Thyroid gland (tissue), 4 donors: ENCODE measurements at regions not wholly inside any gene's neighbourhood (a gene's known extent, or its start where the extent isn't known, plus 50 kb on each side); places are given as distances from the start of the nearest gene placed in this dataset.

ENCODE experiments used
- POLR2A ChIP-seq, 2 donors: fragments of 450-650 bp; IDR thresholded peaks; one replicate each; pipeline ENCODE4 v1.6.1; 2017; ENCODE audit warnings: antibody characterized with exemption in 2 of 2, mild to moderate bottlenecking in 2 of 2, moderate library complexity in 1 of 2
- TF ChIP-seq, protein P1 (sequence below), 6 experiments: fragments of 200-600 bp in 3 of 6; fragments of 450-650 bp in 3 of 6; sonication (generic) in 3 of 6; IDR thresholded peaks; one replicate each; pipeline ENCODE4 v1.5.1; 2016 to 2019; ENCODE audit warnings: antibody characterized with exemption in 6 of 6, mild to moderate bottlenecking in 2 of 6, inconsistent platforms in 1 of 6, moderate library complexity in 1 of 6

DNA sequence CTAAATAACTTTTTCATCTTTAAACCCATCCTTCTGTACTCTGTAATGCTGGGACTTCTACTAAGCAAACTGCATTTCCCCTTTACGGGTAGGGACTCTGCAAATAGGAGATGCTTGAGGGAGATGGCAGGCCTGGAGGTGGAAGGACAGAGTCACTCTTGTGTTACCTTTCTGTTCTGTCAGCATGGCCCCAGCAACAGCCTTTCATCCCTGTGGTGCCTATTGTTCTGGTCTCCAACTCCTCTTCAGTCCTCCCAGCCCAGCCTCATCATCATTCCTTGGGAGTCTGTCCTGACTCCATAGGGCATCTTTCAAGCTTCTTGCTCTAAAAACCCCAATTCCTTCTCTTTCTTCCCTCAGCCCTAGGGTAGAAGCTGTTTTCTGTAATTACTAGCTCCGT lies 230.0 kb downstream of the SNX13 start:
- TF ChIP-seq, protein P1, sequence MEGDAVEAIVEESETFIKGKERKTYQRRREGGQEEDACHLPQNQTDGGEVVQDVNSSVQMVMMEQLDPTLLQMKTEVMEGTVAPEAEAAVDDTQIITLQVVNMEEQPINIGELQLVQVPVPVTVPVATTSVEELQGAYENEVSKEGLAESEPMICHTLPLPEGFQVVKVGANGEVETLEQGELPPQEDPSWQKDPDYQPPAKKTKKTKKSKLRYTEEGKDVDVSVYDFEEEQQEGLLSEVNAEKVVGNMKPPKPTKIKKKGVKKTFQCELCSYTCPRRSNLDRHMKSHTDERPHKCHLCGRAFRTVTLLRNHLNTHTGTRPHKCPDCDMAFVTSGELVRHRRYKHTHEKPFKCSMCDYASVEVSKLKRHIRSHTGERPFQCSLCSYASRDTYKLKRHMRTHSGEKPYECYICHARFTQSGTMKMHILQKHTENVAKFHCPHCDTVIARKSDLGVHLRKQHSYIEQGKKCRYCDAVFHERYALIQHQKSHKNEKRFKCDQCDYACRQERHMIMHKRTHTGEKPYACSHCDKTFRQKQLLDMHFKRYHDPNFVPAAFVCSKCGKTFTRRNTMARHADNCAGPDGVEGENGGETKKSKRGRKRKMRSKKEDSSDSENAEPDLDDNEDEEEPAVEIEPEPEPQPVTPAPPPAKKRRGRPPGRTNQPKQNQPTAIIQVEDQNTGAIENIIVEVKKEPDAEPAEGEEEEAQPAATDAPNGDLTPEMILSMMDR (IDR thresholded peaks at IDR 0.05) = no peak
- TF ChIP-seq POLR2A (IDR thresholded peaks at IDR 0.05) = no peak
